Thymus (tissue), 11 donors: ENCODE measurements at regions not wholly inside any gene's neighbourhood (a gene's known extent, or its start where the extent isn't known, plus 50 kb on each side); places are given as distances from the start of the nearest gene placed in this dataset.

Source experiments
- DNase-seq, 9 donors: peaks; one replicate each; pipeline ENCODE4 v3.0.0-alpha.2; 2013; ENCODE audit warnings: low spot score in 9 of 9, low read depth in 6 of 9, missing footprints in 1 of 9
- H3K27ac ChIP-seq, 2 donors: one replicate each; pipeline ENCODE4 v1.5.1; 2013; ENCODE audit warnings: control low read depth in 1 of 2, low read depth in 1 of 2, low read length in 1 of 2, mild to moderate bottlenecking in 1 of 2, moderate library complexity in 1 of 2
- H3K27me3 ChIP-seq, 2 donors: one replicate each; pipeline ENCODE4 v1.5.1; 2013; ENCODE audit warnings: low read length in 1 of 2; ENCODE audit not compliant: control insufficient read depth in 2 of 2, insufficient read depth in 1 of 2
- H3K36me3 ChIP-seq, 2 donors: one replicate each; pipeline ENCODE4 v1.5.1; 2013; ENCODE audit warnings: low read length in 1 of 2, mild to moderate bottlenecking in 1 of 2, moderate library complexity in 1 of 2; ENCODE audit not compliant: control insufficient read depth in 2 of 2, insufficient read depth in 2 of 2
- H3K4me1 ChIP-seq, 2 donors: one replicate each; pipeline ENCODE4 v1.5.1; 2013; ENCODE audit warnings: low read length in 2 of 2; ENCODE audit not compliant: control insufficient read depth in 2 of 2, insufficient read depth in 2 of 2
- H3K4me3 ChIP-seq, 2 donors: one replicate each; pipeline ENCODE4 v1.5.1; 2013; ENCODE audit warnings: low read length in 2 of 2, control low read depth in 1 of 2, mild to moderate bottlenecking in 1 of 2
- H3K9me3 ChIP-seq, 2 donors: one replicate each; pipeline ENCODE4 v1.5.1; 2013; ENCODE audit warnings: low read length in 1 of 2, mild to moderate bottlenecking in 1 of 2; ENCODE audit not compliant: control insufficient read depth in 2 of 2, insufficient read depth in 1 of 2
- WGBS: extraction: QIAGEN DNeasy Blood & Tissue Kit; methylation state at CpG from one replicate; pipeline ENCODE4 v1.1.7; 2013; 5-methylcytosine and 5-hydroxymethylcytosine counted together
- donor health status: healthy.

- Histone ChIP-seq H3K4me1 (peaks cover 0 to 18% of the 10 kb centered on the region in 2 donors), H3K27me3 (no peaks in the 10 kb centered on the region), H3K4me3 (no peak overlapping the region), H3K36me3 (no peaks in the 10 kb centered on the region), H3K27ac (no peak overlapping the region), H3K9me3 (no peaks in the 10 kb centered on the region)
- DNase-seq, result no peak
- WGBS, result 96% methylated on average over 8 of the region's 8 CpGs
Observed at GRCh38 chr5:56641635-56642260, 173.6 kb upstream of the MAP3K1 start.

GRCh38 chr5:56640763-56641406, 174.5 kb upstream of the MAP3K1 start:
- Histone ChIP-seq H3K4me1 (peaks cover 0 to 18% of the 10 kb centered on the region in 2 donors), H3K9me3 (no peaks in the 10 kb centered on the region), H3K36me3 (no peaks in the 10 kb centered on the region), H3K27me3 (no peaks in the 10 kb centered on the region), H3K4me3 (no peak overlapping the region), H3K27ac (no peak overlapping the region)
- no peak for DNase-seq
- 70% methylated on average over 3 of the region's 3 CpGs for WGBS

GRCh38 chr5:56639476-56639875, 175.9 kb upstream of the MAP3K1 start:
- DNase-seq, result no peak
- Histone ChIP-seq H3K36me3 (no peaks in the 10 kb centered on the region), H3K9me3 (no peaks in the 10 kb centered on the region), H3K27ac (peak overlapping the region in 1 of 2 donors; percentile 39), H3K4me3 (no peak overlapping the region), H3K4me1 (peaks cover 0 to 18% of the 10 kb centered on the region in 2 donors), H3K27me3 (no peaks in the 10 kb centered on the region)
- 95% methylated on average over 2 of the region's 2 CpGs for WGBS

GRCh38 chr5:56638768-56639238, 176.5 kb upstream of the MAP3K1 start:
- WGBS, result 94% methylated on average over 5 of the region's 5 CpGs
- peaks cover 0 to 18% of the 10 kb centered on the region in 2 donors for H3K4me1 ChIP-seq
- H3K27me3 ChIP-seq, result no peaks in the 10 kb centered on the region
- no peaks in the 10 kb centered on the region for H3K36me3 ChIP-seq
- no peak overlapping the region for H3K4me3 ChIP-seq
- peak overlapping the region in 1 of 2 donors; percentile 39 for H3K27ac ChIP-seq
- H3K9me3 ChIP-seq, result no peaks in the 10 kb centered on the region
- DNase-seq, result peak in 4 of 9 donors; percentile 8 to 33 (median 18)

- Histone ChIP-seq H3K4me3 (no peak overlapping the region), H3K4me1 (peaks cover 0 to 18% of the 10 kb centered on the region in 2 donors), H3K36me3 (no peaks in the 10 kb centered on the region), H3K9me3 (no peaks in the 10 kb centered on the region), H3K27me3 (no peaks in the 10 kb centered on the region), H3K27ac (peak overlapping the region in 1 of 2 donors; percentile 39)
- DNase-seq, result no peak
- WGBS, result 96% methylated on average over 2 of the region's 2 CpGs
Observed at GRCh38 chr5:56638061-56638621, 177.2 kb upstream of the MAP3K1 start.

- H3K4me1 ChIP-seq, result peaks cover 0 to 18% of the 10 kb centered on the region in 2 donors
- H3K9me3 ChIP-seq, result no peaks in the 10 kb centered on the region
- no peaks in the 10 kb centered on the region for H3K27me3 ChIP-seq
- no peaks in the 10 kb centered on the region for H3K36me3 ChIP-seq
- H3K4me3 ChIP-seq, result no peak overlapping the region
- 74% methylated on average over 3 of the region's 3 CpGs for WGBS
- DNase-seq, result no peak
- no peak overlapping the region for H3K27ac ChIP-seq
Observed at GRCh38 chr5:56637321-56637920, 177.9 kb upstream of the MAP3K1 start.

- no peak for DNase-seq
- Histone ChIP-seq H3K9me3 (peaks cover 0 to under 1% of the 10 kb centered on the region in 2 donors), H3K36me3 (no peaks in the 10 kb centered on the region), H3K4me1 (peaks cover 0 to 9% of the 10 kb centered on the region in 2 donors), H3K27ac (no peak overlapping the region), H3K4me3 (no peak overlapping the region), H3K27me3 (no peaks in the 10 kb centered on the region)
- WGBS, result 100% methylated on average over 1 of the region's 1 CpG
Observed at GRCh38 chr5:56633950-56634349, 181.4 kb upstream of the MAP3K1 start.

GRCh38 chr5:56632939-56633338, 182.4 kb upstream of the MAP3K1 start:
- peaks cover 0 to 4% of the 10 kb centered on the region in 2 donors for H3K9me3 ChIP-seq
- H3K27ac ChIP-seq, result no peak overlapping the region
- H3K4me3 ChIP-seq, result no peak overlapping the region
- H3K4me1 ChIP-seq, result no peaks in the 10 kb centered on the region
- H3K27me3 ChIP-seq, result no peaks in the 10 kb centered on the region
- 84% methylated on average over 1 of the region's 1 CpG for WGBS
- DNase-seq, result no peak
- H3K36me3 ChIP-seq, result no peaks in the 10 kb centered on the region

- no peak overlapping the region for H3K27ac ChIP-seq
- no peak overlapping the region for H3K4me3 ChIP-seq
- 94% methylated on average over 2 of the region's 2 CpGs for WGBS
- no peaks in the 10 kb centered on the region for H3K27me3 ChIP-seq
- H3K36me3 ChIP-seq, result no peaks in the 10 kb centered on the region
- H3K4me1 ChIP-seq, result no peaks in the 10 kb centered on the region
- peaks cover 0 to 4% of the 10 kb centered on the region in 2 donors for H3K9me3 ChIP-seq
- no peak for DNase-seq
Observed at GRCh38 chr5:56632199-56632598, 183.2 kb upstream of the MAP3K1 start.
